Body of pancreas (tissue), 4 donors: ENCODE measurements at regions not wholly inside any gene's neighbourhood (a gene's known extent, or its start where the extent isn't known, plus 50 kb on each side); places are given as distances from the start of the nearest gene placed in this dataset.

Experiments used
- POLR2A ChIP-seq, 3 donors: fragments of 450-650 bp; IDR thresholded peaks; one replicate each; pipeline ENCODE4 v1.6.1; 2016; ENCODE audit warnings: antibody characterized with exemption in 3 of 3, mild to moderate bottlenecking in 2 of 3
- TF ChIP-seq, protein P1 (sequence below), 7 experiments: fragments of 450-650 bp in 4 of 7; fragments of 200-600 bp in 3 of 7; sonication (generic) in 3 of 7; IDR thresholded peaks; one replicate each; pipeline ENCODE4 v1.5.1; 2016 to 2019; ENCODE audit warnings: antibody characterized with exemption in 7 of 7

DNA sequence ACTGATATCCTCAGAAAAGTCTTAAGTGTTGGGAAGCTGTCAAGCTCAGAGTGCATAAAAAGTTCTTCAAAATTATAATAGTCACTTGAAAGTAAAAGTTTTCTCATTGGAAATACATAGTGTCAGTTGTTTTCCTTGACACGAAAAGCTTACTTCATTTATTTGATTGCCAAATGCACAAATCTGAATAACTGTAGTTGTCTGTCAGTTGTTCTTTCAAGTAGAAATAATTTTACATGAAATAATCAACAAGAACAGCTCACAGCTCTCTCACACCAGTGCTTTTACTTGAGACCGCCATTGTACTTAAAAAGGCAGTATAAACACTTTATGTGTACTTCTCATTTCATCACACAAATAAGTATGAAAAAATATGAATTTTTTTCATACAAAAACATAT is 163.3 kb upstream of the NXPH2 start:
- TF ChIP-seq, protein P1, sequence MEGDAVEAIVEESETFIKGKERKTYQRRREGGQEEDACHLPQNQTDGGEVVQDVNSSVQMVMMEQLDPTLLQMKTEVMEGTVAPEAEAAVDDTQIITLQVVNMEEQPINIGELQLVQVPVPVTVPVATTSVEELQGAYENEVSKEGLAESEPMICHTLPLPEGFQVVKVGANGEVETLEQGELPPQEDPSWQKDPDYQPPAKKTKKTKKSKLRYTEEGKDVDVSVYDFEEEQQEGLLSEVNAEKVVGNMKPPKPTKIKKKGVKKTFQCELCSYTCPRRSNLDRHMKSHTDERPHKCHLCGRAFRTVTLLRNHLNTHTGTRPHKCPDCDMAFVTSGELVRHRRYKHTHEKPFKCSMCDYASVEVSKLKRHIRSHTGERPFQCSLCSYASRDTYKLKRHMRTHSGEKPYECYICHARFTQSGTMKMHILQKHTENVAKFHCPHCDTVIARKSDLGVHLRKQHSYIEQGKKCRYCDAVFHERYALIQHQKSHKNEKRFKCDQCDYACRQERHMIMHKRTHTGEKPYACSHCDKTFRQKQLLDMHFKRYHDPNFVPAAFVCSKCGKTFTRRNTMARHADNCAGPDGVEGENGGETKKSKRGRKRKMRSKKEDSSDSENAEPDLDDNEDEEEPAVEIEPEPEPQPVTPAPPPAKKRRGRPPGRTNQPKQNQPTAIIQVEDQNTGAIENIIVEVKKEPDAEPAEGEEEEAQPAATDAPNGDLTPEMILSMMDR (IDR thresholded peaks at IDR 0.05), result no peak
- no peak for TF ChIP-seq POLR2A (IDR thresholded peaks at IDR 0.05)
